ENCODE measurements at regions not wholly inside any gene's neighbourhood (a gene's known extent, or its start where the extent isn't known, plus 50 kb on each side); places are given as distances from the start of the nearest gene placed in this dataset.

GRCh38 chr7:25845464-25845863 is 306.5 kb upstream of the NFE2L3 start:
- DNase-seq (no peak), ATAC-seq (ENCODE audit: insufficient read depth, low read depth) (no peak)
- peaks cover 38% of the 10 kb centered on the region for H3K27me3 ChIP-seq (ENCODE audit: insufficient read depth, low read length, poor library complexity)
- no peak overlapping the region for H3K27ac ChIP-seq (ENCODE audit: low read length)
- H3K4me1 ChIP-seq (ENCODE audit: insufficient read depth, low read length): no peaks in the 10 kb centered on the region
- no peak overlapping the region for H3K9ac ChIP-seq (ENCODE audit: low read depth, low read length)
- no peaks in the 10 kb centered on the region for H3K79me2 ChIP-seq (ENCODE audit: insufficient read depth, low read length)
- H3K36me3 ChIP-seq (ENCODE audit: insufficient read depth, low read length): no peaks in the 10 kb centered on the region
- H3K9me3 ChIP-seq (ENCODE audit: insufficient read depth, low read length, severe bottlenecking): no peaks in the 10 kb centered on the region
- H4K20me1 ChIP-seq (ENCODE audit: insufficient read depth, low read length): no peaks in the 10 kb centered on the region
- TF ChIP-seq EZH2 (IDR thresholded peaks at IDR 0.05; ENCODE audit: borderline replicate concordance, low read depth, low read length, severe bottlenecking): no peak
- TF ChIP-seq CTCF (IDR thresholded peaks at IDR 0.05; ENCODE audit: borderline replicate concordance, extremely low read depth, low read length, poor library complexity, severe bottlenecking): no peak
- H3K4me3 ChIP-seq (ENCODE audit: low read depth in 1 of 2, low read length in 2 of 2): no peak overlapping the region
- H2AFZ ChIP-seq (ENCODE audit: low read depth, low read length): no peak overlapping the region
- no peak overlapping the region for H3K4me2 ChIP-seq (ENCODE audit: insufficient read depth, low read length)

GRCh38 chr7:25846722-25847121 is 305.3 kb upstream of the NFE2L3 start:
- H3K9me3 ChIP-seq (ENCODE audit: insufficient read depth, low read length, severe bottlenecking): no peaks in the 10 kb centered on the region
- H3K4me2 ChIP-seq (ENCODE audit: insufficient read depth, low read length): no peak overlapping the region
- H3K79me2 ChIP-seq (ENCODE audit: insufficient read depth, low read length): no peaks in the 10 kb centered on the region
- no peak overlapping the region for H3K4me3 ChIP-seq (ENCODE audit: low read depth in 1 of 2, low read length in 2 of 2)
- no peak overlapping the region for H3K27ac ChIP-seq (ENCODE audit: low read length)
- H3K9ac ChIP-seq (ENCODE audit: low read depth, low read length): no peak overlapping the region
- DNase-seq (no peak), ATAC-seq (ENCODE audit: insufficient read depth, low read depth) (no peak)
- no peaks in the 10 kb centered on the region for H4K20me1 ChIP-seq (ENCODE audit: insufficient read depth, low read length)
- H3K27me3 ChIP-seq (ENCODE audit: insufficient read depth, low read length, poor library complexity): peaks cover 38% of the 10 kb centered on the region
- H3K36me3 ChIP-seq (ENCODE audit: insufficient read depth, low read length): no peaks in the 10 kb centered on the region
- no peak for TF ChIP-seq EZH2 (IDR thresholded peaks at IDR 0.05; ENCODE audit: borderline replicate concordance, low read depth, low read length, severe bottlenecking)
- TF ChIP-seq CTCF (IDR thresholded peaks at IDR 0.05; ENCODE audit: borderline replicate concordance, extremely low read depth, low read length, poor library complexity, severe bottlenecking): no peak
- H3K4me1 ChIP-seq (ENCODE audit: insufficient read depth, low read length): no peaks in the 10 kb centered on the region
- no peak overlapping the region for H2AFZ ChIP-seq (ENCODE audit: low read depth, low read length)

DNA sequence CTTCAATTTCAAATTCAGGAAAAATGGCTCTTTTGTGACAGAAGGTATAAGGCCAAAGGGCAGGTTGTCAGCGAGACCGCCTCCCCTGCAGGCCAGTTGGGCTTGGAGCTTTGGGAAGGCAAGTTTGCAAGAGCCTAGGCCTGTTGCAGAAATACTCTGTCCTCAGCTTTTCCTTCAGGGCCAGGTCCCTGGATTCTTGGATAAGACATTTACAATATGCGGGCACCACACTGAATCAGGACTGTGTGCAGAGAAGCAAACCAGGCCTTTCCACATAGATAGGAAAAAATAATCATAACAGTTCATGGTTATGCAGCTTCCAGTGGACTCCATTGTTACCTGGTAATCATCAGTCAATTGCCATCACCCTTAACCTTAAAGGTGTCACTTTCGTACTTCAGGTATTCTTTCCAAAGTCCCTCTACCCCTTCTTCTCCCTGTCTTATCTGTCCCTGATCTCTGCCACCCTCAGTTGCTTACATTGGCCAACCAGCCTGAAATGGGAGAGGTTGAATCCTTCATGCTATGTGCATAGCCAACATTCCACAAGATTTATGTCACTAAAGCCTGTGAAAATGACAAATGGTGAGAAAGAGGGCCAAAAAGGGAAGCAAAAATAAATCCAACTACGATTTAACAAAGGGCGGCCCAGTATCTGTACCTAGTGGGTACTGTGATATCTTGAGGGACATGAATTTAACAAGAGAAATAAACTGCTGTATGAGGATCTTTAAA is 304.5 kb upstream of the NFE2L3 start:
- H4K20me1 ChIP-seq (ENCODE audit: insufficient read depth, low read length): no peaks in the 10 kb centered on the region
- H3K27me3 ChIP-seq (ENCODE audit: insufficient read depth, low read length, poor library complexity): peaks cover 34% of the 10 kb centered on the region
- TF ChIP-seq CTCF (IDR thresholded peaks at IDR 0.05; ENCODE audit: borderline replicate concordance, extremely low read depth, low read length, poor library complexity, severe bottlenecking) (no peak), EZH2 (IDR thresholded peaks at IDR 0.05; ENCODE audit: borderline replicate concordance, low read depth, low read length, severe bottlenecking) (no peak)
- H3K4me2 ChIP-seq (ENCODE audit: insufficient read depth, low read length): no peak overlapping the region
- ATAC-seq (ENCODE audit: insufficient read depth, low read depth): no peak
- H2AFZ ChIP-seq (ENCODE audit: low read depth, low read length): no peak overlapping the region
- H3K4me1 ChIP-seq (ENCODE audit: insufficient read depth, low read length): no peaks in the 10 kb centered on the region
- H3K9ac ChIP-seq (ENCODE audit: low read depth, low read length): no peak overlapping the region
- no peak overlapping the region for H3K4me3 ChIP-seq (ENCODE audit: low read depth in 1 of 2, low read length in 2 of 2)
- H3K9me3 ChIP-seq (ENCODE audit: insufficient read depth, low read length, severe bottlenecking): no peaks in the 10 kb centered on the region
- no peak for DNase-seq
- no peak overlapping the region for H3K27ac ChIP-seq (ENCODE audit: low read length)
- no peaks in the 10 kb centered on the region for H3K79me2 ChIP-seq (ENCODE audit: insufficient read depth, low read length)
- H3K36me3 ChIP-seq (ENCODE audit: insufficient read depth, low read length): no peaks in the 10 kb centered on the region
